Bronchial epithelial cell (primary cell): ENCODE measurements at regions not wholly inside any gene's neighbourhood (a gene's known extent, or its start where the extent isn't known, plus 50 kb on each side); places are given as distances from the start of the nearest gene placed in this dataset.

Source experiments
- DNase-seq: peaks from one replicate; pipeline ENCODE4 v3.0.0-alpha.2; 2010; ENCODE audit warnings: low read depth
- FAIRE-seq: peaks from 2 replicates; lab custom pipeline; 2011; peaks lifted over from hg19 to GRCh38; lab: Jason Lieb, UNC
- H3K27me3 ChIP-seq: 2 replicates; pipeline ENCODE4 v1.5.1; 2011; ENCODE audit warnings: low read length; ENCODE audit not compliant: control insufficient read depth, insufficient read depth
- H3K36me3 ChIP-seq: 2 replicates; pipeline ENCODE4 v1.5.1; 2011; ENCODE audit warnings: low read length; ENCODE audit not compliant: control insufficient read depth, insufficient read depth
- H3K4me3 ChIP-seq: 2 replicates; pipeline ENCODE4 v1.5.1; 2011; ENCODE audit warnings: mild to moderate bottlenecking, low read depth, low read length, control low read depth
- CTCF ChIP-seq: IDR thresholded peaks from 2 replicates; pipeline ENCODE4 v1.5.1; 2011; ENCODE audit warnings: mild to moderate bottlenecking, moderate library complexity, low read length, control low read depth, inconsistent platforms; ENCODE audit not compliant: insufficient read depth, severe bottlenecking

GRCh38 chr2:53053937-53054336 lies 713.7 kb upstream of the CHAC2 start:
- TF ChIP-seq CTCF, result no peak
- no peak for DNase-seq

GRCh38 chr2:53051157-53051556 lies 716.4 kb upstream of the CHAC2 start:
- no peak for TF ChIP-seq CTCF
- DNase-seq, result peak; percentile 27
- no peak for FAIRE-seq
- Histone ChIP-seq H3K4me3 (no peak overlapping the region), H3K27me3 (no peaks in the 10 kb centered on the region), H3K36me3 (no peaks in the 10 kb centered on the region)

More at GRCh38 chr2:53053937-53054336, 713.7 kb upstream of the CHAC2 start:
- Histone ChIP-seq H3K27me3 (no peaks in the 10 kb centered on the region), H3K4me3 (no peak overlapping the region), H3K36me3 (no peaks in the 10 kb centered on the region)
- FAIRE-seq, result no peak

- FAIRE-seq, result no peak
- TF ChIP-seq CTCF, result no peak
- no peak for DNase-seq
Observed at GRCh38 chr2:53040536-53041229, 726.9 kb upstream of the CHAC2 start.

GRCh38 chr2:53036196-53036595 lies 731.4 kb upstream of the CHAC2 start:
- H3K4me3 ChIP-seq, result no peak overlapping the region
- no peaks in the 10 kb centered on the region for H3K36me3 ChIP-seq
- FAIRE-seq (no peak), DNase-seq (no peak)
- no peak for TF ChIP-seq CTCF
- no peaks in the 10 kb centered on the region for H3K27me3 ChIP-seq

More at GRCh38 chr2:53040536-53041229, 726.9 kb upstream of the CHAC2 start:
- H3K4me3 ChIP-seq, result no peak overlapping the region
- H3K36me3 ChIP-seq, result no peaks in the 10 kb centered on the region
- no peaks in the 10 kb centered on the region for H3K27me3 ChIP-seq

GRCh38 chr2:53035153-53035552 lies 732.5 kb upstream of the CHAC2 start:
- DNase-seq, result no peak
- no peak for FAIRE-seq
- H3K4me3 ChIP-seq, result no peak overlapping the region

More at GRCh38 chr2:53035153-53035552, 732.5 kb upstream of the CHAC2 start:
- Histone ChIP-seq H3K27me3 (no peaks in the 10 kb centered on the region), H3K36me3 (no peaks in the 10 kb centered on the region)
- no peak for TF ChIP-seq CTCF
